ENCODE measurements at regions not wholly inside any gene's neighbourhood (a gene's known extent, or its start where the extent isn't known, plus 50 kb on each side); places are given as distances from the start of the nearest gene placed in this dataset.

DNA sequence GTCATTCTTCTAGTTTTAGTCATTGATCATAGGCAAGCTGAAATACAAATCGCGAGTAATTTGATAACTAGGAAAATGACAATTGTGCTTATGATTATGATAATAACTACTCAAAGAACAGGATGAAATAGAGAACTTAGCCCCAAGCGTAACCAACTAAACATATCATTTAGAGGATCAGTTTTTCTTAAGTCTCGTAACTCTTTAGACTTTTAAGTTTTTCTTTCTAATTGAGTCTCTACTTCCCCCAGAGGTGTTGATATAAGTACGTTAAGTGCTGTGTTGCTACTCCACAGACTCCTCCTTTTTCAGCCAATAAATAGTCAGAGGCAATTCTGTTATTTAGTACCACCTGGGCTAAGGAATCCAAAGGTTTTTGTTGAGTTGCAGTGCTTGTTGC lies 96.3 kb downstream of the NHLRC3 start:
- intact Hi-C loops (cut with micrococcal nuclease): no loop called here
- ChIA-PET CTCF (ENCODE audit: partially characterized antibody) (no interaction called here), POLR2A (ENCODE audit: partially characterized antibody) (no interaction called here)
- Mint-ChIP-seq H3K27ac (no peak overlapping the region), H3K4me1 (no peaks in the 10 kb centered on the region), H3K9me3 (peaks cover 0 to 3% (median 0%) of the 10 kb centered on the region in 8 donors), H3K36me3 (no peaks in the 10 kb centered on the region), H3K4me3 (no peak overlapping the region), H3K27me3 (peaks cover 2 to 3% of the 10 kb centered on the region in 2 donors)
- Histone ChIP-seq H3K4me1 (ENCODE audit: insufficient read depth, low read length) (no peaks in the 10 kb centered on the region), H3K36me3 (ENCODE audit: insufficient read depth, low read length) (no peaks in the 10 kb centered on the region), H3K9me3 (ENCODE audit: control insufficient read depth in 1 of 2, low read length in 2 of 2) (no peaks in the 10 kb centered on the region), H3K27ac (ENCODE audit: low read depth, low read length) (no peak overlapping the region), H3K4me3 (ENCODE audit: low read length in 2 of 2) (no peak overlapping the region), H3K27me3 (ENCODE audit: insufficient read depth, low read length) (no peaks in the 10 kb centered on the region)
- no peak for DNase-seq

DNA sequence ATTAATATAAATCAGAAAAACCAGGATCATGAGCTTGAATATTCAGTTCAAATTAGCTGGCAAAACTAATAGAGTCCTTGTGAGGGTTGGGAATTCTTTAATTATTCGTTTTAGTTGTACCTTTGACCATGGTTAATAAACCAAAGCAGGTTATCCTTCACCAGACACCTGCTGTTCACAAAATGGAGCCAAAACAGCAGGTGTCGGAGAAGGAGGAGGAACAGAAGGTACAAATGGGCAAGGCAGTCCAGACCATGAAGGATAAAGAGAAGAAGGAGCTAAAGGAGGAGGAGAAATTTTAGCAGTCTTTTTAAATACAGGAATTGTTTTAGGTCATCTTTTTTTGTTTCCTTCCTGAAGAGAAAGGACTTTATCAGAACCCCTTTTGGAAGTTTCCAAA lies 106.1 kb downstream of the NHLRC3 start:
- Histone ChIP-seq H3K9me3 (ENCODE audit: control insufficient read depth in 1 of 2, low read length in 2 of 2) (no peaks in the 10 kb centered on the region), H3K4me3 (ENCODE audit: low read length in 2 of 2) (no peak overlapping the region), H3K4me1 (ENCODE audit: insufficient read depth, low read length) (no peaks in the 10 kb centered on the region), H3K27me3 (ENCODE audit: insufficient read depth, low read length) (no peaks in the 10 kb centered on the region), H3K36me3 (ENCODE audit: insufficient read depth, low read length) (no peaks in the 10 kb centered on the region), H3K27ac (ENCODE audit: low read depth, low read length) (no peak overlapping the region)
- intact Hi-C loops (cut with micrococcal nuclease): no loop called here
- POLR2A ChIA-PET (ENCODE audit: partially characterized antibody): no interaction called here
- H3K9me3 Mint-ChIP-seq: no peaks in the 10 kb centered on the region
- H3K27ac Mint-ChIP-seq: no peak overlapping the region
- no peaks in the 10 kb centered on the region for H3K36me3 Mint-ChIP-seq
- peaks cover 5 to 11% of the 10 kb centered on the region in 2 donors for H3K27me3 Mint-ChIP-seq
- H3K4me3 Mint-ChIP-seq: no peak overlapping the region
- peaks cover 5 to 15% (median 7%) of the 10 kb centered on the region in 4 donors for H3K4me1 Mint-ChIP-seq
- DNase-seq: no peak
- CTCF ChIA-PET (ENCODE audit: partially characterized antibody): interaction anchor here (1.4 to 1.8 kb wide), 2 partner anchors 11 to 468 kb away, joined by 4 to 12 read pairs; no protein-coding TSS in a partner anchor

DNA sequence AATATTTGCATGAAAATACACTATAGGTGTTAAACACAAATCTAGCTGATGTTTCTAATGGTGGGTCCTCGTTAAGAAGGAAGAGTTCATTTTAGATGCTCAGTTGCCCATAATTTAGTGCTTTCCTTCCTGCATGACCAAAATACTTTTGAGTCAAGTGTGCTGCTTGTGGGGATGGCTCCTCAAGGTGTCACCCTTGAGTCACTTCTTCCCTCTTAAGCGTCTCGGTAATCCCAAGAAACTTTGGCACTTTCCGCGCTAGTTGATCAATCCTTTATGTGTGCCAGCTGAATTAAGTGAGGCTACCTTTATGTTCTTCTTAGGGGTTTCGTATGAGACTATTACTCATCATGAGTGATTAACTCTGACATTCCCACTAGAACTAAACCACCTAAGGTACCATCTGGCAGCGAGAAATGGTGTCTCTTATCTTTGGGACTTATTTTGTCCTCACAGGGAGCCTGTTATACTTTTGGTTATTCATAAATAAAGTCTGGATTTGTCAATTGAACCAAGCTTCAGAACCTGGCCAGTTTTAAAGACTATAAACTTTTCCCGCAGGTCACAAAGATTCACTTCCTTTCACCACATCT lies 106.8 kb downstream of the NHLRC3 start:
- Histone ChIP-seq H3K27ac (ENCODE audit: low read depth, low read length) (no peak overlapping the region), H3K9me3 (ENCODE audit: control insufficient read depth in 1 of 2, low read length in 2 of 2) (no peaks in the 10 kb centered on the region), H3K4me3 (ENCODE audit: low read length in 2 of 2) (no peak overlapping the region), H3K27me3 (ENCODE audit: insufficient read depth, low read length) (no peaks in the 10 kb centered on the region), H3K4me1 (ENCODE audit: insufficient read depth, low read length) (no peaks in the 10 kb centered on the region), H3K36me3 (ENCODE audit: insufficient read depth, low read length) (no peaks in the 10 kb centered on the region)
- Mint-ChIP-seq H3K4me1 (peaks cover 5 to 15% (median 7%) of the 10 kb centered on the region in 4 donors), H3K4me3 (no peak overlapping the region), H3K9me3 (no peaks in the 10 kb centered on the region), H3K36me3 (no peaks in the 10 kb centered on the region), H3K27me3 (peaks cover 5 to 11% of the 10 kb centered on the region in 2 donors), H3K27ac (peak overlapping the region in 1 of 7 donors; percentile 27)
- CTCF ChIA-PET (ENCODE audit: partially characterized antibody): interaction anchor here (1.0 to 1.8 kb wide), 3 partner anchors 12 to 532 kb away, joined by 4 to 12 read pairs (median 5); no protein-coding TSS in a partner anchor
- POLR2A ChIA-PET (ENCODE audit: partially characterized antibody): no interaction called here
- DNase-seq: peak in 1 of 5 donors; percentile 10
- intact Hi-C loops (cut with micrococcal nuclease): loop anchor here (5.0 kb wide), 1 partner anchor 532 kb away; no protein-coding TSS in a partner anchor

DNA sequence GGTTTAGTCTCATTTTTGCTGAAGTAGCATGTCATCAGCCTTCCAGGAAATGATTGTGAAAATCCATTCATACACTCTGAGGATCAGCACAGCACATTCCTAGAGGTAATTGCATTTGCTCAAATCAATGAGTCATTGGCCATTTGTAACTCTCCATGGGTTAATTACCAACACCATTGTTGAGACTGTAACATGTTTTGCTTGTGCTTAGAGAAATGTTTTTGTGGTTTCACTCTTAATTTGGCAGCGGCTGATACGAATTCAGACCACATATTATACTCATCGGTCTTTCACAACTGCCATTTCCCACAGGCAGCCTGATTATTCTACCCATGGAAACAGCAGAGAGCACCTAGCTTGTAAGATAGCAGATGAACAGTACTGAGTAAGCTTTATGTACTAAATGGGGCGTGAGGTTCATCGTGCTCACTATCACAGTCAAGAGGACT lies 110.3 kb downstream of the NHLRC3 start:
- ChIA-PET POLR2A (ENCODE audit: partially characterized antibody) (no interaction called here), CTCF (ENCODE audit: partially characterized antibody) (no interaction called here)
- Mint-ChIP-seq H3K27ac (no peak overlapping the region), H3K4me1 (peaks cover 5 to 15% (median 7%) of the 10 kb centered on the region in 4 donors), H3K4me3 (peak overlapping the region in 6 of 8 donors; percentile 0 to 66 (median 19)), H3K27me3 (peaks cover 4 to 8% of the 10 kb centered on the region in 2 donors), H3K36me3 (no peaks in the 10 kb centered on the region), H3K9me3 (peaks cover 0 to 2% (median 0%) of the 10 kb centered on the region in 8 donors)
- Histone ChIP-seq H3K4me1 (ENCODE audit: insufficient read depth, low read length) (no peaks in the 10 kb centered on the region), H3K36me3 (ENCODE audit: insufficient read depth, low read length) (no peaks in the 10 kb centered on the region), H3K4me3 (ENCODE audit: low read length in 2 of 2) (no peak overlapping the region), H3K27ac (ENCODE audit: low read depth, low read length) (no peak overlapping the region), H3K9me3 (ENCODE audit: control insufficient read depth in 1 of 2, low read length in 2 of 2) (no peaks in the 10 kb centered on the region), H3K27me3 (ENCODE audit: insufficient read depth, low read length) (no peaks in the 10 kb centered on the region)
- DNase-seq: no peak
- intact Hi-C loops (cut with micrococcal nuclease): loop anchor here (5.0 kb wide), 1 partner anchor 529 kb away; no protein-coding TSS in a partner anchor

DNA sequence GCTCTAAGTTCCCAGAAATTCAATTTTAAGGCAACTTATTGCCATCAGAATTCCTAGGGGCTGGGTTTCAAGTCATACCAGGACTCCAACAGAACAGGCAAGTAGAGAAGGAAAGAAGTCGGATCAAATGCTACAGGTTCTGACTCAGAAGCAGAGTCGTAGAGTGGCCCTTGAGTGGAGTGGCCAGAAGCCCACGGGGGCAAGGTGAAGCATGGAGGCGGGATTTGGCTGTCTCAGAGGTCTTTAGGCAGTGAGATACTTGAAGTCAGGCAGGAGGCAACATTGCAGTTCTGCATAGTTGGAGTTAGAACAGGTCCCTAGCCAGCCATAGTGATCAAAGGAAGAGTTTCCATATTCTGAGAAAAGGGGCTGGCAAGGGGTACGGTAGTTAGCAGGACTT lies 111.6 kb downstream of the NHLRC3 start:
- H3K4me1 ChIP-seq (ENCODE audit: insufficient read depth, low read length): no peaks in the 10 kb centered on the region
- no peak overlapping the region for H3K4me3 ChIP-seq (ENCODE audit: low read length in 2 of 2)
- Mint-ChIP-seq H3K36me3 (no peaks in the 10 kb centered on the region), H3K4me1 (peaks cover 5 to 11% (median 6%) of the 10 kb centered on the region in 4 donors), H3K9me3 (peaks cover 0 to 2% (median 0%) of the 10 kb centered on the region in 8 donors), H3K27ac (no peak overlapping the region), H3K27me3 (peaks cover 4 to 6% of the 10 kb centered on the region in 2 donors), H3K4me3 (no peak overlapping the region)
- POLR2A ChIA-PET (ENCODE audit: partially characterized antibody): no interaction called here
- H3K9me3 ChIP-seq (ENCODE audit: control insufficient read depth in 1 of 2, low read length in 2 of 2): no peaks in the 10 kb centered on the region
- H3K27me3 ChIP-seq (ENCODE audit: insufficient read depth, low read length): no peaks in the 10 kb centered on the region
- CTCF ChIA-PET (ENCODE audit: partially characterized antibody): no interaction called here
- H3K36me3 ChIP-seq (ENCODE audit: insufficient read depth, low read length): no peaks in the 10 kb centered on the region
- intact Hi-C loops (cut with micrococcal nuclease): loop anchor here (5.0 kb wide), 1 partner anchor 527 kb away; no protein-coding TSS in a partner anchor
- no peak overlapping the region for H3K27ac ChIP-seq (ENCODE audit: low read depth, low read length)
- peak in 1 of 5 donors; percentile 23 for DNase-seq

DNA sequence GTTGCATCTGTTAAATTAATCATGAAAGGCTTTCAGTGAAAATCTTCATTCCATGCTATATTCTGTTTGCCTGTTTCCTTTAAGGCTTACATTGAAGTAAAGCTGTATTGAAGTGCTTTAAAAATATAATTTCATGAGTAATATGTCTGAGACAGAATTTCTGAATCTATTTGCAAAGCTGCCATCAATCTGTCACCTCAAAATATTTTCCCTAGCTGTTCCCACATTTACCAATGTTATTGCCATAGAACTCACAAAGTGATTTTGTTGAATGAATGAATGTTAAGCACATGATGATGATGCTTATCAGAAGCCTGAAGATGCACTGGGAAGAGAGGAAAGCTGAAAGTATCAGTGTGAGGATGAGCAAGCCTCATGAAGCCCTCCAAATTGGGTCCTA lies 115.8 kb downstream of the NHLRC3 start:
- Histone ChIP-seq H3K9me3 (ENCODE audit: control insufficient read depth in 1 of 2, low read length in 2 of 2) (no peaks in the 10 kb centered on the region), H3K36me3 (ENCODE audit: insufficient read depth, low read length) (no peaks in the 10 kb centered on the region), H3K4me1 (ENCODE audit: insufficient read depth, low read length) (no peaks in the 10 kb centered on the region), H3K27ac (ENCODE audit: low read depth, low read length) (no peak overlapping the region), H3K4me3 (ENCODE audit: low read length in 2 of 2) (no peak overlapping the region), H3K27me3 (ENCODE audit: insufficient read depth, low read length) (no peaks in the 10 kb centered on the region)
- peaks cover 0 to 2% (median 0%) of the 10 kb centered on the region in 8 donors for H3K9me3 Mint-ChIP-seq
- intact Hi-C loops (cut with micrococcal nuclease): no loop called here
- CTCF ChIA-PET (ENCODE audit: partially characterized antibody): no interaction called here
- peaks cover 4 to 5% of the 10 kb centered on the region in 2 donors for H3K27me3 Mint-ChIP-seq
- POLR2A ChIA-PET (ENCODE audit: partially characterized antibody): no interaction called here
- no peak overlapping the region for H3K4me3 Mint-ChIP-seq
- no peak overlapping the region for H3K27ac Mint-ChIP-seq
- H3K4me1 Mint-ChIP-seq: no peaks in the 10 kb centered on the region
- no peaks in the 10 kb centered on the region for H3K36me3 Mint-ChIP-seq
- no peak for DNase-seq

DNA sequence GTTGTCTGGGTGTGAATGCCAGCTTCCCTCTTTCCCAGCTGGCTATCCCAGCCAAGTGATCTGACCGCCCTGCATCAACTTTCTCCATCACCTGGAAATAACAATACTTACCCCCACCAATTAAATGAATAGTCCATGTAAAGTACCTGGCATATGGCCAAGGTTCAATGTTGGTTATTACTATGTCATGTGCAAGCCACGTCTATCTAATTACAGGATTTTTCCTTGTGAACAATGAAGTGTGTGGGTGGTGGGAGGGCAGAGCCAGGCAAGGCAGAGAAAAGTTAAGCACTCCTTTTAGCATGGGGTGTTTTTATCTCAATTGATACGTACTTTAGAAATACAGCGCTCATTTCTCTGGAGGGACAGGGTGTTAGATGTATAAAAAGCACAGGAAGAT lies 121.1 kb downstream of the NHLRC3 start:
- no peaks in the 10 kb centered on the region for H3K4me1 ChIP-seq (ENCODE audit: insufficient read depth, low read length)
- no peak overlapping the region for H3K27ac ChIP-seq (ENCODE audit: low read depth, low read length)
- Mint-ChIP-seq H3K4me3 (no peak overlapping the region), H3K27ac (no peak overlapping the region), H3K27me3 (peaks cover 2% of the 10 kb centered on the region in 2 donors), H3K36me3 (no peaks in the 10 kb centered on the region), H3K4me1 (peaks cover 0 to 6% (median 1%) of the 10 kb centered on the region in 4 donors), H3K9me3 (peaks cover 0 to 5% (median 0%) of the 10 kb centered on the region in 8 donors)
- H3K9me3 ChIP-seq (ENCODE audit: control insufficient read depth in 1 of 2, low read length in 2 of 2): no peaks in the 10 kb centered on the region
- no peak overlapping the region for H3K4me3 ChIP-seq (ENCODE audit: low read length in 2 of 2)
- H3K36me3 ChIP-seq (ENCODE audit: insufficient read depth, low read length): no peaks in the 10 kb centered on the region
- POLR2A ChIA-PET (ENCODE audit: partially characterized antibody): no interaction called here
- intact Hi-C loops (cut with micrococcal nuclease): no loop called here
- DNase-seq: no peak
- H3K27me3 ChIP-seq (ENCODE audit: insufficient read depth, low read length): no peaks in the 10 kb centered on the region
- CTCF ChIA-PET (ENCODE audit: partially characterized antibody): no interaction called here

Data from CD4-positive, alpha-beta memory T cell (primary cell).